HG03457 (cell line): ENCODE measurements at regions not wholly inside any gene's neighbourhood (a gene's known extent, or its start where the extent isn't known, plus 50 kb on each side); places are given as distances from the start of the nearest gene placed in this dataset.

Source experiments
- ATAC-seq: cut with Tn5 transposase; IDR thresholded peaks from one replicate; pipeline ENCODE4 v1.9.1; 2021; ENCODE audit warnings: moderate number of reproducible peaks; ENCODE audit not compliant: unreplicated experiment

GRCh38 chr17:33628500-33629346, 335.6 kb upstream of the ASIC2 start:
- ATAC-seq = no peak

GRCh38 chr17:33633446-33633845, 340.4 kb upstream of the ASIC2 start:
- ATAC-seq = no peak

GRCh38 chr17:33637534-33637933, 344.4 kb upstream of the ASIC2 start:
- ATAC-seq = no peak

GRCh38 chr17:33639103-33639880, 346.2 kb upstream of the ASIC2 start:
- no peak for ATAC-seq

- ATAC-seq = no peak
These were observed 347.5 kb upstream of the ASIC2 start for GRCh38 chr17:33640629-33641028.

GRCh38 chr17:33642002-33642401, 348.9 kb upstream of the ASIC2 start:
- ATAC-seq = no peak

- ATAC-seq = no peak
These were observed 354.9 kb upstream of the ASIC2 start for GRCh38 chr17:33647956-33648355.

- ATAC-seq = no peak
These were observed 357.2 kb upstream of the ASIC2 start for GRCh38 chr17:33650304-33650703.

GRCh38 chr17:33651686-33652085, 358.6 kb upstream of the ASIC2 start:
- ATAC-seq = no peak

- ATAC-seq = no peak
These were observed 359.8 kb upstream of the ASIC2 start for GRCh38 chr17:33652731-33653398.

- no peak for ATAC-seq
These were observed 360.3 kb upstream of the ASIC2 start for GRCh38 chr17:33653399-33653788.

GRCh38 chr17:33657181-33657580, 364.1 kb upstream of the ASIC2 start:
- no peak for ATAC-seq

- no peak for ATAC-seq
These were observed 368.9 kb upstream of the ASIC2 start for GRCh38 chr17:33661975-33662374.

- no peak for ATAC-seq
These were observed 371.2 kb upstream of the ASIC2 start for GRCh38 chr17:33664116-33664840.

- ATAC-seq = no peak
These were observed 374.0 kb upstream of the ASIC2 start for GRCh38 chr17:33667052-33667509.

GRCh38 chr17:33667671-33668070, 374.6 kb upstream of the ASIC2 start:
- ATAC-seq = no peak

- ATAC-seq = no peak
These were observed 375.4 kb upstream of the ASIC2 start for GRCh38 chr17:33668516-33668915.

GRCh38 chr17:33671491-33671890, 378.4 kb upstream of the ASIC2 start:
- ATAC-seq = no peak

- no peak for ATAC-seq
These were observed 381.6 kb upstream of the ASIC2 start for GRCh38 chr17:33674685-33675084.

- ATAC-seq = no peak
These were observed 383.3 kb upstream of the ASIC2 start for GRCh38 chr17:33676444-33676843.

- no peak for ATAC-seq
These were observed 386.5 kb upstream of the ASIC2 start for GRCh38 chr17:33679595-33679994.
